SK-N-SH (cell line): ENCODE measurements at regions not wholly inside any gene's neighbourhood (a gene's known extent, or its start where the extent isn't known, plus 50 kb on each side); places are given as distances from the start of the nearest gene placed in this dataset.

Source experiments
- CTCF ChIA-PET: fragments of 300-600, 350-600 bp; formaldehyde crosslinking; extraction: SDS; loops from one replicate; lab custom pipeline; 2021; lab: Yijun Ruan, JAX
- POLR2A ChIA-PET: fragments of 350-600 bp; sonication (Branson Sonifier 250); formaldehyde crosslinking; extraction: SDS; loops from one replicate; lab custom pipeline; 2020; ENCODE audit warnings: antibody characterized with exemption, inconsistent platforms; lab: Yijun Ruan, JAX
- DNase-seq: peaks from one replicate; pipeline ENCODE4 v3.0.0; 2012
- H2AFZ ChIP-seq: fragments of 200-600 bp; sonication (generic); 2 replicates; pipeline ENCODE4 v1.8.1; 2016; ENCODE audit warnings: antibody characterized with exemption, mild to moderate bottlenecking, low read depth
- H3F3A ChIP-seq: fragments of 200-600 bp; sonication (generic); replicated peaks from 2 replicates; pipeline ENCODE3; 2016; ENCODE audit warnings: antibody characterized with exemption, mild to moderate bottlenecking; ENCODE audit not compliant: insufficient read depth
- H3K27ac ChIP-seq, 2 experiments: fragments of 200-500 bp in 1 of 2; fragments of 200-600 bp in 1 of 2; sonication (Bioruptor generic) in 1 of 2; sonication (generic), shearing (Covaris generic) in 1 of 2; 2 replicates each; pipeline versions ENCODE4 v1.5.1 to v1.6.1; 2014 to 2016; ENCODE audit warnings: low read depth in 2 of 2, inconsistent platforms in 1 of 2, low read length in 1 of 2, mild to moderate bottlenecking in 1 of 2, mixed read lengths in 1 of 2
- H3K27me3 ChIP-seq: fragments of 200-600 bp; sonication (generic), shearing (Covaris generic); 2 replicates; pipeline ENCODE4 v1.6.1; 2016; ENCODE audit warnings: mixed run types; ENCODE audit not compliant: insufficient read depth
- H3K36me3 ChIP-seq, 2 experiments: fragments of 200-500 bp in 1 of 2; fragments of 200-600 bp in 1 of 2; sonication (Bioruptor generic) in 1 of 2; sonication (generic) in 1 of 2; replicated peaks in 1 of 2; 2 replicates each; pipeline versions ENCODE3 to v1.5.1; 2014 to 2016; ENCODE audit warnings: low read length in 1 of 2, mild to moderate bottlenecking in 1 of 2; ENCODE audit not compliant: insufficient read depth in 2 of 2, control insufficient read depth in 1 of 2
- H3K4me1 ChIP-seq, 2 experiments: fragments of 200-500 bp in 1 of 2; fragments of 200-600 bp in 1 of 2; sonication (Bioruptor generic) in 1 of 2; sonication (generic), shearing (Covaris generic) in 1 of 2; 2 replicates each; pipeline versions ENCODE4 v1.5.1 to v1.6.1; 2014 to 2016; ENCODE audit warnings: low read depth in 1 of 2, low read length in 1 of 2, mixed run types in 1 of 2; ENCODE audit not compliant: insufficient read depth in 2 of 2, control insufficient read depth in 1 of 2
- H3K4me2 ChIP-seq: fragments of 200-600 bp; sonication (generic), shearing (Covaris generic); 2 replicates; pipeline ENCODE4 v1.6.1; 2017; ENCODE audit warnings: mixed run types
- H3K4me3 ChIP-seq, 2 experiments: fragments of 200-500 bp in 1 of 2; fragments of 200-600 bp in 1 of 2; sonication (Bioruptor generic) in 1 of 2; sonication (generic), shearing (Covaris generic) in 1 of 2; 2 replicates each; pipeline versions ENCODE4 v1.5.1 to v1.8.1; 2014 to 2016; ENCODE audit warnings: low read depth in 2 of 2, inconsistent platforms in 1 of 2, low read length in 1 of 2, mild to moderate bottlenecking in 1 of 2, mixed read lengths in 1 of 2, moderate library complexity in 1 of 2
- H3K79me2 ChIP-seq: fragments of 200-600 bp; sonication (generic); 2 replicates; pipeline ENCODE4 v1.8.1; 2017; ENCODE audit warnings: mild to moderate bottlenecking; ENCODE audit not compliant: insufficient read depth
- H3K9ac ChIP-seq: fragments of 200-600 bp; sonication (generic); 2 replicates; pipeline ENCODE4 v1.6.1; 2017; ENCODE audit warnings: mixed run types
- H3K9me2 ChIP-seq: fragments of 200-600 bp; sonication (generic); 2 replicates; pipeline ENCODE4 v1.6.1; 2017; ENCODE audit warnings: mixed run types
- H3K9me3 ChIP-seq: fragments of 200-600 bp; sonication (generic); 2 replicates; pipeline ENCODE4 v1.6.1; 2017; ENCODE audit warnings: mixed run types, mild to moderate bottlenecking, moderate library complexity
- H4K20me1 ChIP-seq: fragments of 200-600 bp; sonication (generic); 2 replicates; pipeline ENCODE4 v1.6.1; 2017; ENCODE audit warnings: mild to moderate bottlenecking, mixed run types; ENCODE audit not compliant: insufficient read depth
- CHD2 ChIP-seq: fragments of 150-350 bp; IDR thresholded peaks from 2 replicates; pipeline ENCODE4 v1.6.1; 2018; ENCODE audit warnings: low read length; ENCODE audit not compliant: partially characterized antibody
- EZH2phosphoT487 ChIP-seq: fragments of 200-600 bp; sonication (generic); IDR thresholded peaks from 2 replicates; pipeline ENCODE4 v1.6.1; 2017; ENCODE audit warnings: low read depth, mixed run types, mild to moderate bottlenecking, antibody characterized with exemption, moderate library complexity, borderline replicate concordance
- FOSL2 ChIP-seq: IDR thresholded peaks from 2 replicates; pipeline ENCODE4 v1.4.0; 2012; ENCODE audit warnings: low read depth, mild to moderate bottlenecking, moderate library complexity, borderline replicate concordance
- GABPA ChIP-seq: IDR thresholded peaks from 2 replicates; pipeline ENCODE4 v1.4.0; 2012; ENCODE audit warnings: low read depth, mild to moderate bottlenecking
- GATA2 ChIP-seq: sonication (generic); formaldehyde crosslinking; IDR thresholded peaks from 2 replicates; pipeline ENCODE4 v1.5.0; 2020; ENCODE audit warnings: mild to moderate bottlenecking, missing genetic modification reagents
- MEF2A ChIP-seq: IDR thresholded peaks from 2 replicates; pipeline ENCODE4 v1.4.0; 2012; ENCODE audit warnings: low read depth, borderline replicate concordance
- NFIC ChIP-seq: IDR thresholded peaks from 2 replicates; pipeline ENCODE4 v1.4.0; 2012; ENCODE audit warnings: borderline replicate concordance
- NRF1 ChIP-seq: IDR thresholded peaks from 2 replicates; pipeline ENCODE4 v1.6.1; 2012; ENCODE audit warnings: low read depth, mild to moderate bottlenecking, low read length
- POLR2AphosphoS5 ChIP-seq: IDR thresholded peaks from 2 replicates; pipeline ENCODE4 v1.6.1; 2012; ENCODE audit warnings: low read depth, low read length
- RCOR1 ChIP-seq: fragments of 150-350 bp; IDR thresholded peaks from 2 replicates; pipeline ENCODE4 v1.6.1; 2017; ENCODE audit warnings: antibody characterized with exemption, low read length
- RFX5 ChIP-seq: IDR thresholded peaks from 2 replicates; pipeline ENCODE4 v1.6.1; 2012; ENCODE audit warnings: mild to moderate bottlenecking, improper control_type of control experiment, low read length
- RXRA ChIP-seq: IDR thresholded peaks from 2 replicates; pipeline ENCODE4 v1.4.0; 2012; ENCODE audit warnings: low read depth, mild to moderate bottlenecking, borderline replicate concordance
- SIN3A ChIP-seq: IDR thresholded peaks from 2 replicates; pipeline ENCODE4 v1.6.1; 2012; ENCODE audit warnings: low read depth, mild to moderate bottlenecking, low read length, moderate library complexity, borderline replicate concordance
- TAF1 ChIP-seq: IDR thresholded peaks from 2 replicates; pipeline ENCODE4 v1.6.1; 2012; ENCODE audit warnings: low read depth, mild to moderate bottlenecking, low read length, moderate library complexity, borderline replicate concordance
- TCF12 ChIP-seq: IDR thresholded peaks from 2 replicates; pipeline ENCODE4 v1.4.0; 2012
- TEAD4 ChIP-seq: IDR thresholded peaks from 2 replicates; pipeline ENCODE4 v1.4.0; 2012; ENCODE audit warnings: mild to moderate bottlenecking, borderline replicate concordance; ENCODE audit not compliant: insufficient read depth
- WGBS: methylation state at CpG from one replicate; pipeline ENCODE4 v1.1.6; 2017; ENCODE audit warnings: low lambda C conversion rate; 5-methylcytosine and 5-hydroxymethylcytosine counted together
- TF ChIP-seq, protein P1 (sequence below): fragments of 150-350 bp; IDR thresholded peaks from 2 replicates; pipeline ENCODE4 v1.6.1; 2017; ENCODE audit warnings: antibody characterized with exemption, low read length, low read depth, borderline replicate concordance
- TF ChIP-seq, protein P2 (sequence below): IDR thresholded peaks from 2 replicates; pipeline ENCODE4; 2012
- TF ChIP-seq, protein P3 (sequence below): IDR thresholded peaks from 2 replicates; pipeline ENCODE4 v1.4.0; 2012; ENCODE audit warnings: low read depth, borderline replicate concordance
- TF ChIP-seq, protein P4 (sequence below): fragments of 200-600 bp; sonication (generic); IDR thresholded peaks from 2 replicates; pipeline ENCODE4 v1.6.1; 2017; ENCODE audit warnings: antibody characterized with exemption, mild to moderate bottlenecking, moderate library complexity
- TF ChIP-seq, protein P5 (sequence below): fragments of 150-350 bp; IDR thresholded peaks from 2 replicates; pipeline ENCODE4 v1.6.1; 2016; ENCODE audit warnings: mild to moderate bottlenecking, low read depth, low read length
- TF ChIP-seq, protein P6 (sequence below): IDR thresholded peaks from 2 replicates; pipeline ENCODE4 v1.4.0; 2012; ENCODE audit warnings: low read depth, borderline replicate concordance

DNA sequence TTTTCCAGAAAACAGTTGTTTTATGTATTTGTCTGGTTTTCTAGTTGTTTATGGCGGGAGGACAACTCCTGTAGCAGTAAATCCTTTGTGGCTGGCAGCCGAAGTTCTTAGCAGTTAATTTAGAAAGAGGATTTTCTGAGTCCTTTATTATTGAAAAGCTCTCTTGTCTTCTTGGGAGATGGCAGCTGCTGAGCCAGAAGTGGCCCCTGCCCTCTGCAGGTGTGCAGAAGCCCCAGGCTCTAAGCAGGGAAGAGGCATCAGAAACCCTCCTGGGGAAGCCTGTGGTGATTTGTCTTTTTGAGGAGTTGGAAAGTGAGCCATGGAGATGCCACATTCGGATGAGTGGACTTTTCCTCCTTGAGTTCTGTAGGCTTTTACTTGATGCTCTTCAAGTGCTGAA, 106.3 kb downstream of the GLRX3 start (continued):
- TF ChIP-seq, protein P1, sequence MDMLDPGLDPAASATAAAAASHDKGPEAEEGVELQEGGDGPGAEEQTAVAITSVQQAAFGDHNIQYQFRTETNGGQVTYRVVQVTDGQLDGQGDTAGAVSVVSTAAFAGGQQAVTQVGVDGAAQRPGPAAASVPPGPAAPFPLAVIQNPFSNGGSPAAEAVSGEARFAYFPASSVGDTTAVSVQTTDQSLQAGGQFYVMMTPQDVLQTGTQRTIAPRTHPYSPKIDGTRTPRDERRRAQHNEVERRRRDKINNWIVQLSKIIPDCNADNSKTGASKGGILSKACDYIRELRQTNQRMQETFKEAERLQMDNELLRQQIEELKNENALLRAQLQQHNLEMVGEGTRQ: no peak
- TF ChIP-seq TCF12 (no peak), RXRA (no peak), NRF1 (no peak), GATA2 (CRISPR knock-in tag) (no peak), FOSL2 (no peak), NFIC (no peak), MEF2A (no peak), SIN3A (no peak)
- TF ChIP-seq, protein P2, sequence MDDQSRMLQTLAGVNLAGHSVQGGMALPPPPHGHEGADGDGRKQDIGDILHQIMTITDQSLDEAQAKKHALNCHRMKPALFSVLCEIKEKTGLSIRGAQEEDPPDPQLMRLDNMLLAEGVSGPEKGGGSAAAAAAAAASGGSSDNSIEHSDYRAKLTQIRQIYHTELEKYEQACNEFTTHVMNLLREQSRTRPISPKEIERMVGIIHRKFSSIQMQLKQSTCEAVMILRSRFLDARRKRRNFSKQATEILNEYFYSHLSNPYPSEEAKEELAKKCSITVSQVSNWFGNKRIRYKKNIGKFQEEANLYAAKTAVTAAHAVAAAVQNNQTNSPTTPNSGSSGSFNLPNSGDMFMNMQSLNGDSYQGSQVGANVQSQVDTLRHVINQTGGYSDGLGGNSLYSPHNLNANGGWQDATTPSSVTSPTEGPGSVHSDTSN: no peak
- TF ChIP-seq, all 33 proteins: peak for 0

DNA sequence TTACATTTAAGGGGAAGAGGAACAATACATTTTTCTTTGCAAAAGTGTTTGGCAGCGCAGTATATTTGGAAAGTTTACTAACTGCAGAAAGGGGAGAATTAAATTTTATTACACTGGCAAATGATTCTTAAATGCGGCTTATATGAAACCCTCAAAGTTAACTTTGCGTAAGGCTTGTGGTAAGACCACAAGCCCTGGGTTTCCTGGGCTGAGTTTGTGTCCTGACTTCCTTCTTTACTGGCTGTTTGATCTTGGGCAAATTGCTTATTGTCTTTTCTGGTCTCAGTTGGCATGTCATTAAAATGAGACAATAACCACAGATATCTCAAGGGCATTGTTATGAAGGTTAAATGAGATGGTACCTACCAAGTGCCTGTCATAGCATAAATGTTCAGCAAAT, 106.8 kb downstream of the GLRX3 start:
- CTCF ChIA-PET: no interaction called here
- TF ChIP-seq, protein P3, sequence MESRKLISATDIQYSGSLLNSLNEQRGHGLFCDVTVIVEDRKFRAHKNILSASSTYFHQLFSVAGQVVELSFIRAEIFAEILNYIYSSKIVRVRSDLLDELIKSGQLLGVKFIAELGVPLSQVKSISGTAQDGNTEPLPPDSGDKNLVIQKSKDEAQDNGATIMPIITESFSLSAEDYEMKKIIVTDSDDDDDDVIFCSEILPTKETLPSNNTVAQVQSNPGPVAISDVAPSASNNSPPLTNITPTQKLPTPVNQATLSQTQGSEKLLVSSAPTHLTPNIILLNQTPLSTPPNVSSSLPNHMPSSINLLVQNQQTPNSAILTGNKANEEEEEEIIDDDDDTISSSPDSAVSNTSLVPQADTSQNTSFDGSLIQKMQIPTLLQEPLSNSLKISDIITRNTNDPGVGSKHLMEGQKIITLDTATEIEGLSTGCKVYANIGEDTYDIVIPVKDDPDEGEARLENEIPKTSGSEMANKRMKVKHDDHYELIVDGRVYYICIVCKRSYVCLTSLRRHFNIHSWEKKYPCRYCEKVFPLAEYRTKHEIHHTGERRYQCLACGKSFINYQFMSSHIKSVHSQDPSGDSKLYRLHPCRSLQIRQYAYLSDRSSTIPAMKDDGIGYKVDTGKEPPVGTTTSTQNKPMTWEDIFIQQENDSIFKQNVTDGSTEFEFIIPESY: no peak
- TF ChIP-seq CHD2 (no peak), TAF1 (no peak), NFIC (no peak), GABPA (no peak), EZH2phosphoT487 (no peak), RCOR1 (no peak), RXRA (no peak), TEAD4 (no peak), RFX5 (no peak), POLR2AphosphoS5 (no peak)
- TF ChIP-seq, protein P4, sequence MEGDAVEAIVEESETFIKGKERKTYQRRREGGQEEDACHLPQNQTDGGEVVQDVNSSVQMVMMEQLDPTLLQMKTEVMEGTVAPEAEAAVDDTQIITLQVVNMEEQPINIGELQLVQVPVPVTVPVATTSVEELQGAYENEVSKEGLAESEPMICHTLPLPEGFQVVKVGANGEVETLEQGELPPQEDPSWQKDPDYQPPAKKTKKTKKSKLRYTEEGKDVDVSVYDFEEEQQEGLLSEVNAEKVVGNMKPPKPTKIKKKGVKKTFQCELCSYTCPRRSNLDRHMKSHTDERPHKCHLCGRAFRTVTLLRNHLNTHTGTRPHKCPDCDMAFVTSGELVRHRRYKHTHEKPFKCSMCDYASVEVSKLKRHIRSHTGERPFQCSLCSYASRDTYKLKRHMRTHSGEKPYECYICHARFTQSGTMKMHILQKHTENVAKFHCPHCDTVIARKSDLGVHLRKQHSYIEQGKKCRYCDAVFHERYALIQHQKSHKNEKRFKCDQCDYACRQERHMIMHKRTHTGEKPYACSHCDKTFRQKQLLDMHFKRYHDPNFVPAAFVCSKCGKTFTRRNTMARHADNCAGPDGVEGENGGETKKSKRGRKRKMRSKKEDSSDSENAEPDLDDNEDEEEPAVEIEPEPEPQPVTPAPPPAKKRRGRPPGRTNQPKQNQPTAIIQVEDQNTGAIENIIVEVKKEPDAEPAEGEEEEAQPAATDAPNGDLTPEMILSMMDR: no peak
- TF ChIP-seq, protein P5, sequence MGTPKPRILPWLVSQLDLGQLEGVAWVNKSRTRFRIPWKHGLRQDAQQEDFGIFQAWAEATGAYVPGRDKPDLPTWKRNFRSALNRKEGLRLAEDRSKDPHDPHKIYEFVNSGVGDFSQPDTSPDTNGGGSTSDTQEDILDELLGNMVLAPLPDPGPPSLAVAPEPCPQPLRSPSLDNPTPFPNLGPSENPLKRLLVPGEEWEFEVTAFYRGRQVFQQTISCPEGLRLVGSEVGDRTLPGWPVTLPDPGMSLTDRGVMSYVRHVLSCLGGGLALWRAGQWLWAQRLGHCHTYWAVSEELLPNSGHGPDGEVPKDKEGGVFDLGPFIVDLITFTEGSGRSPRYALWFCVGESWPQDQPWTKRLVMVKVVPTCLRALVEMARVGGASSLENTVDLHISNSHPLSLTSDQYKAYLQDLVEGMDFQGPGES: no peak
- TF ChIP-seq, protein P6, sequence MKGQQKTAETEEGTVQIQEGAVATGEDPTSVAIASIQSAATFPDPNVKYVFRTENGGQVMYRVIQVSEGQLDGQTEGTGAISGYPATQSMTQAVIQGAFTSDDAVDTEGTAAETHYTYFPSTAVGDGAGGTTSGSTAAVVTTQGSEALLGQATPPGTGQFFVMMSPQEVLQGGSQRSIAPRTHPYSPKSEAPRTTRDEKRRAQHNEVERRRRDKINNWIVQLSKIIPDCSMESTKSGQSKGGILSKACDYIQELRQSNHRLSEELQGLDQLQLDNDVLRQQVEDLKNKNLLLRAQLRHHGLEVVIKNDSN: no peak

More for the DNA sequence above, 106.8 kb downstream of the GLRX3 start:
- Histone ChIP-seq H3K27ac (no peak overlapping the region), H3K79me2 (no peaks in the 10 kb centered on the region), H4K20me1 (no peaks in the 10 kb centered on the region), H3K9me2 (no peaks in the 10 kb centered on the region), H3K27me3 (no peaks in the 10 kb centered on the region), H3K9ac (no peak overlapping the region), H3K9me3 (no peaks in the 10 kb centered on the region), H2AFZ (no peak overlapping the region), H3F3A (no peaks in the 10 kb centered on the region), H3K4me2 (no peak overlapping the region), H3K4me3 (no peak overlapping the region), H3K36me3 (no peaks in the 10 kb centered on the region), H3K4me1 (no peaks in the 10 kb centered on the region)
- no peak for DNase-seq
- POLR2A ChIA-PET: no interaction called here
- 55% methylated on average over 3 of the region's 3 CpGs for WGBS
